Prostate gland (tissue), 2 donors: ENCODE measurements at regions not wholly inside any gene's neighbourhood (a gene's known extent, or its start where the extent isn't known, plus 50 kb on each side); places are given as distances from the start of the nearest gene placed in this dataset.

ENCODE experiments used
- DNase-seq: peaks from one replicate; pipeline ENCODE4 v3.0.0-alpha.2; 2019; ENCODE audit warnings: low spot score
- H3K27ac ChIP-seq, 2 donors: fragments of 200-600 bp; sonication (generic); 2 replicates each; pipeline ENCODE4 v1.5.1; 2017 to 2019
- H3K27me3 ChIP-seq: fragments of 200-600 bp; sonication (generic); replicated peaks from 2 replicates; pipeline ENCODE4 v1.5.1; 2019; ENCODE audit not compliant: insufficient read depth
- H3K36me3 ChIP-seq, 2 donors: fragments of 200-600 bp; sonication (generic); 1 replicate in 1 of 2; 2 replicates in 1 of 2; pipeline versions ENCODE4 v1.5.1 to v1.8.1; 2017 to 2019
- H3K4me1 ChIP-seq: fragments of 200-600 bp; sonication (generic); replicated peaks from 2 replicates; pipeline ENCODE4 v1.5.1; 2019
- H3K4me3 ChIP-seq, 2 donors: fragments of 200-600 bp; sonication (generic); 2 replicates each; pipeline ENCODE4 v1.5.1; 2017 to 2019
- H3K9me3 ChIP-seq: fragments of 200-600 bp; sonication (generic); 2 replicates; pipeline ENCODE4 v1.5.1; 2017
- POLR2A ChIP-seq: fragments of 450-650 bp; IDR thresholded peaks from one replicate; pipeline ENCODE4 v1.6.1; 2016; ENCODE audit warnings: antibody characterized with exemption, mild to moderate bottlenecking
- POLR2AphosphoS5 ChIP-seq: sonication (generic); formaldehyde crosslinking; IDR thresholded peaks from one replicate; pipeline ENCODE4 v1.6.1; 2017; ENCODE audit warnings: antibody characterized with exemption
- WGBS: methylation state at CpG from one replicate; pipeline ENCODE4 v1.1.5; 2018; 5-methylcytosine and 5-hydroxymethylcytosine counted together
- intact Hi-C: fragments of 100-400 bp; cut with DNase I; formaldehyde crosslinking; loops from one replicate; pipeline ENCODE4 v1.14.2; 2022
- TF ChIP-seq, protein P1 (sequence below), 4 experiments: fragments of 200-600 bp in 2 of 4; fragments of 450-650 bp in 2 of 4; sonication (generic) in 2 of 4; IDR thresholded peaks; 1 replicate in 3 of 4; 2 replicates in 1 of 4; pipeline ENCODE4 v1.5.1; 2016 to 2019; ENCODE audit warnings: antibody characterized with exemption in 4 of 4, mild to moderate bottlenecking in 2 of 4, moderate library complexity in 2 of 4

DNA sequence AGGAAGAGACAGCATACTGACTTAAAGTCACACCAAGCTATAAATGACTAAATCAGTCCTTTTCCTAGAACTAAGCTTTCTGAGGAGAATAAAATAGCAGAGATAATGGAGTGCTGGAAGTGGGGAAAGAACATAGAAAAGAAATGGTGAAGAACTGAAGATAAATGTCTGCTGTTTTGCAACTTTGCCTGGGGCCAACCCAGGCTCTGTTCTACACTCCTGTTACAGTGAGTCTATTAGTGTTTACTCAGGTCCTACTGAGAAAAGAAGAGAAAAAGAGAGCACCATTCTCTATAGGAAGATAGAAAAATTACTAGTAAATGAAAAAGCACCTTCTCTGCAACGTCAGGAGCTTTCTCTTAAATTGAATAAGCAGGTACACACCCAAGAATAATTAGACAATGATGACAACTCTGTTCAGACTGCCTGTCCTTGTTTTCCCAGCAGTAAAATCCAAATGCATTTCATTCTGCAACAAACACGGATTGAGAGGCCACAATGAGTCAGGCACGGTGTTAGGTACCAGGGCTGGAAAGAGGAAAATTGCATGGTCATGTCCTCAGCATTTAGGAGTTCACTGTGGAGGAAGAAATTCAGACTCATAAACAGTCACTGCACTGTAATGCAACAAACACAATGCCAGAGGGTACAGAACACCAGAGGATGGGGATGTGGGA lies 139.4 kb upstream of the CAMK1G start:
- TF ChIP-seq POLR2AphosphoS5 (no peak), POLR2A (no peak)
- TF ChIP-seq, protein P1, sequence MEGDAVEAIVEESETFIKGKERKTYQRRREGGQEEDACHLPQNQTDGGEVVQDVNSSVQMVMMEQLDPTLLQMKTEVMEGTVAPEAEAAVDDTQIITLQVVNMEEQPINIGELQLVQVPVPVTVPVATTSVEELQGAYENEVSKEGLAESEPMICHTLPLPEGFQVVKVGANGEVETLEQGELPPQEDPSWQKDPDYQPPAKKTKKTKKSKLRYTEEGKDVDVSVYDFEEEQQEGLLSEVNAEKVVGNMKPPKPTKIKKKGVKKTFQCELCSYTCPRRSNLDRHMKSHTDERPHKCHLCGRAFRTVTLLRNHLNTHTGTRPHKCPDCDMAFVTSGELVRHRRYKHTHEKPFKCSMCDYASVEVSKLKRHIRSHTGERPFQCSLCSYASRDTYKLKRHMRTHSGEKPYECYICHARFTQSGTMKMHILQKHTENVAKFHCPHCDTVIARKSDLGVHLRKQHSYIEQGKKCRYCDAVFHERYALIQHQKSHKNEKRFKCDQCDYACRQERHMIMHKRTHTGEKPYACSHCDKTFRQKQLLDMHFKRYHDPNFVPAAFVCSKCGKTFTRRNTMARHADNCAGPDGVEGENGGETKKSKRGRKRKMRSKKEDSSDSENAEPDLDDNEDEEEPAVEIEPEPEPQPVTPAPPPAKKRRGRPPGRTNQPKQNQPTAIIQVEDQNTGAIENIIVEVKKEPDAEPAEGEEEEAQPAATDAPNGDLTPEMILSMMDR (IDR thresholded peaks at IDR 0.05): no peak
- no peaks in the 10 kb centered on the region for H3K36me3 ChIP-seq
- H3K9me3 ChIP-seq: no peaks in the 10 kb centered on the region
- WGBS: 40% methylated on average over 3 of the region's 3 CpGs
- no peak for DNase-seq
- intact Hi-C loops: no loop called here
- no peak overlapping the region for H3K4me3 ChIP-seq
- H3K27ac ChIP-seq: no peak overlapping the region
- no peaks in the 10 kb centered on the region for H3K27me3 ChIP-seq
- H3K4me1 ChIP-seq: no peaks in the 10 kb centered on the region

DNA sequence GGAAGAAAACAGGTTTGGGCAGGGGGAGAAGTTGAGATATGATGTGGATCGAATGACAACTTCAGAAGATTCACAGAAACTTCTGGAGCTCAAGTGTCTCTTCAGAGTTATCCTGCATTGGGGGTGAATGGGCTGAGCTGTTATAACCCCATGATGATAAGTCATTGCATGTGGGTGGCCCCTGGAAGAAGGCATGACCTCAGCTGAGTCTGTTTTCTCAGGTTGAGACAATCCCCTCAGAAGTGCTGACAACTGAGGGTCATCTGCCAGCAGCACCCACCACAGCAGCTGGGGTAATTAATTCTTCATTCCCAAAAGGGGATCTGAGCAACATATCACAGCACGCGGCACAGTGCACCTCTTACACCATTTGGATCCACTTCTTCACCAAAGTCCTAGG lies 138.6 kb upstream of the CAMK1G start:
- no peak for TF ChIP-seq POLR2AphosphoS5
- TF ChIP-seq, protein P1 (IDR thresholded peaks at IDR 0.05): no peak
- no peak for TF ChIP-seq POLR2A
- H3K27ac ChIP-seq: no peak overlapping the region
- H3K4me3 ChIP-seq: no peak overlapping the region
- intact Hi-C loops: no loop called here
- no peaks in the 10 kb centered on the region for H3K36me3 ChIP-seq
- no peaks in the 10 kb centered on the region for H3K27me3 ChIP-seq
- H3K9me3 ChIP-seq: no peaks in the 10 kb centered on the region
- H3K4me1 ChIP-seq: no peaks in the 10 kb centered on the region
- WGBS: 74% methylated on average over 3 of the region's 3 CpGs
- DNase-seq: no peak

DNA sequence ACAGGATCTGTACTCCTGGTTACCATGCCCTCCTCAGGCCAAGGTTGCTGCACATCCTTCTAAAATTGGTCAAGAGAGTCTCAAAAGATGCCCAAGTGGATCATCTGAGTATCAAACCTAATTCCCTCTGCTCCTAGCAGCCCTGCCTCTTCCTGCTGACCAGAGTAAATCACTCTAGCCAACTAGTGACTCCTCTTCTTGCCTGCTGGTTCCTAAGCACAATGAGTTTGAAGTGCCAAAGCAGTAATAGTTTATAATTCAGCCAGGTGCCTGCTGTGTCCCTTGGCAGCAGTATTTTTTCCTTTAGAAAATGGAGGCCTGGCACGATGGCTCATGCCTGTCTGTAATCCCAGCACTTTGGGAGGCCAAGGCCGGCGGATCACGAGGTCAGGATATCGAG lies 137.9 kb upstream of the CAMK1G start:
- Histone ChIP-seq H3K4me1 (no peaks in the 10 kb centered on the region), H3K27me3 (no peaks in the 10 kb centered on the region), H3K9me3 (no peaks in the 10 kb centered on the region), H3K36me3 (no peaks in the 10 kb centered on the region), H3K27ac (no peak overlapping the region), H3K4me3 (no peak overlapping the region)
- intact Hi-C loops: no loop called here
- DNase-seq: no peak
- WGBS: 90% methylated on average over 5 of the region's 5 CpGs
- TF ChIP-seq POLR2A (no peak), POLR2AphosphoS5 (no peak)
- TF ChIP-seq, protein P1 (IDR thresholded peaks at IDR 0.05): no peak

DNA sequence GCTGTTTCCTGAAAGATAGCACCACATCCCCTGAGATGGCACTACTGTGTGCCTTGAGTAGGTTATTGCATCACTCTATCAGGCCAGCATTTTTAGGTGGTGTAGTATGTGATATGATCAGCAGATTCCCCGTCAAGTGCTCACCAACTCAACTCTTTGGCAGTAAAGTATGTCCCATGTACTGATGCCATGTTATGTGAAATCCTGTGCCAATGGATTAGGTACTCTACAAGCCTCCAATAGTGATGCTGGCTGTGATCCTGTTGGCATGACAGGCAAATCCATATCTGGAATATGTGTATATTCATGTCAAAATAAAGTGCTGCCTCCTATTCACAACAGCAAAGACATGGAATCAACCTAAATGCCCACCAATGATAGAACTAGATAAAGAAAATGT lies 137.2 kb upstream of the CAMK1G start:
- Histone ChIP-seq H3K27me3 (no peaks in the 10 kb centered on the region), H3K4me1 (no peaks in the 10 kb centered on the region), H3K36me3 (no peaks in the 10 kb centered on the region), H3K4me3 (no peak overlapping the region), H3K27ac (no peak overlapping the region), H3K9me3 (no peaks in the 10 kb centered on the region)
- WGBS: 100% methylated on average over 1 of the region's 1 CpG
- TF ChIP-seq POLR2A (no peak), POLR2AphosphoS5 (no peak)
- TF ChIP-seq, protein P1 (IDR thresholded peaks at IDR 0.05): no peak
- intact Hi-C loops: no loop called here
- DNase-seq: no peak

DNA sequence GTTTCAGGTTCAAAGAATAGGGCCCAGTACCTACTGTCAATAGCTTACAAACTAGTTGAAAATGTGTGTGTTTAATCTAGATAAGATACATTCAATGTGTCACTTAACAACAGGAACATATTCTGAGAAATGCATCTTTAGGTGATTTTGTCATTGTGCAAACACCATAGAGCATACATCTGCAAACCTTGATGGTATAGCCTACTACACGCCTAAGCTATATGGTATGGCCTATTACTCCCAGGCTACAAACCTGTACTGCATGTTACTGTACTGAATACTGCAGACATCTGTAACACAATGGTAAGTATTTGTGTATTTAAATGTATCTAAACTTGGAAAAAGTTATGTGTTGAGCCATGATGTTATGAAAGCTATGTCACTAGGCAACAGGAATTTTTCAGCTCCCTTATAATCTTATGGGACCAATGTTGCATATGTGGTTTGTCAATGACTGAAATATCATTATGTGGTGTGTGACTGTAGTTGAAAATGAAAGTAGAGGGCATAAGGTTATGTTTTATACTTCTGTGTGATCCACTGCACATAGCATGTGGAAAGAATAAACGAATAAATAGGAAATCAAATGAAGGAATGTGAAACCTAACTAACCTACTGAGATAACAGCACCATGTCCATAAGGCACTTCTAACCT lies 129.0 kb upstream of the CAMK1G start:
- TF ChIP-seq, protein P1 (IDR thresholded peaks at IDR 0.05): no peak
- no peak for TF ChIP-seq POLR2AphosphoS5
- TF ChIP-seq POLR2A: no peak
- Histone ChIP-seq H3K36me3 (no peaks in the 10 kb centered on the region), H3K27me3 (no peaks in the 10 kb centered on the region), H3K9me3 (no peaks in the 10 kb centered on the region), H3K4me3 (no peak overlapping the region), H3K27ac (no peak overlapping the region), H3K4me1 (no peaks in the 10 kb centered on the region)
- no peak for DNase-seq
- 88% methylated on average over 2 of the region's 2 CpGs for WGBS
- intact Hi-C loops: no loop called here
